Neutrophil (primary cell): ENCODE measurements at regions not wholly inside any gene's neighbourhood (a gene's known extent, or its start where the extent isn't known, plus 50 kb on each side); places are given as distances from the start of the nearest gene placed in this dataset.

Experiments
- H3K27ac ChIP-seq: fragments of 200-600 bp; sonication (generic); 2 replicates; pipeline ENCODE4 v1.5.1; 2016; ENCODE audit warnings: mild to moderate bottlenecking, moderate library complexity
- H3K27me3 ChIP-seq: fragments of 200-600 bp; sonication (generic); 2 replicates; pipeline ENCODE4 v1.6.0; 2016; ENCODE audit warnings: mild to moderate bottlenecking
- H3K36me3 ChIP-seq: fragments of 200-600 bp; sonication (generic); 2 replicates; pipeline ENCODE4 v1.5.1; 2017
- H3K4me1 ChIP-seq, 2 experiments: fragments of 200-600 bp in 1 of 2; sonication (generic) in 1 of 2; 1 replicate in 1 of 2; 2 replicates in 1 of 2; pipeline versions ENCODE4 v1.5.1 to v1.6.1; 2013 to 2016; ENCODE audit warnings: low read depth in 1 of 2, low read length in 1 of 2, mild to moderate bottlenecking in 1 of 2, moderate library complexity in 1 of 2; ENCODE audit not compliant: control insufficient read depth in 1 of 2, insufficient read depth in 1 of 2
- H3K4me3 ChIP-seq, 2 experiments: fragments of 200-600 bp in 1 of 2; sonication (generic) in 1 of 2; 1 replicate in 1 of 2; 2 replicates in 1 of 2; pipeline ENCODE4 v1.5.1; 2013 to 2016; ENCODE audit warnings: low read depth in 1 of 2, low read length in 1 of 2, mild to moderate bottlenecking in 1 of 2, moderate library complexity in 1 of 2
- H3K9me3 ChIP-seq: fragments of 200-600 bp; sonication (generic); 2 replicates; pipeline ENCODE4 v1.5.1; 2016
- CTCF ChIP-seq: fragments of 200-600 bp; sonication (generic); IDR thresholded peaks from 2 replicates; pipeline ENCODE4 v1.5.1; 2016; ENCODE audit warnings: antibody characterized with exemption

GRCh38 chr12:68454892-68455291 is 122.7 kb upstream of the MDM1 start:
- Histone ChIP-seq H3K27ac (peak overlapping the region; percentile 73), H3K4me1 (peaks cover 48 to 60% of the 10 kb centered on the region in 2 experiments)
- TF ChIP-seq CTCF: no peak

GRCh38 chr12:68455691-68456345 is 123.7 kb upstream of the MDM1 start:
- peak overlapping the region; percentile 73 for H3K27ac ChIP-seq
- no peaks in the 10 kb centered on the region for H3K9me3 ChIP-seq
- H3K4me1 ChIP-seq: peaks cover 44 to 53% of the 10 kb centered on the region in 2 experiments
- no peak for TF ChIP-seq CTCF
- H3K27me3 ChIP-seq: no peaks in the 10 kb centered on the region
- H3K36me3 ChIP-seq: no peaks in the 10 kb centered on the region
- no peak overlapping the region for H3K4me3 ChIP-seq

More at GRCh38 chr12:68454892-68455291, 122.7 kb upstream of the MDM1 start:
- no peaks in the 10 kb centered on the region for H3K36me3 ChIP-seq
- no peak overlapping the region for H3K4me3 ChIP-seq
- H3K27me3 ChIP-seq: no peaks in the 10 kb centered on the region
- no peaks in the 10 kb centered on the region for H3K9me3 ChIP-seq

- Histone ChIP-seq H3K4me3 (no peak overlapping the region), H3K4me1 (peaks cover 24 to 31% of the 10 kb centered on the region in 2 experiments), H3K27ac (no peak overlapping the region), H3K9me3 (no peaks in the 10 kb centered on the region), H3K36me3 (no peaks in the 10 kb centered on the region), H3K27me3 (no peaks in the 10 kb centered on the region)
- no peak for TF ChIP-seq CTCF
These were observed 126.7 kb upstream of the MDM1 start for GRCh38 chr12:68458866-68459265.

GRCh38 chr12:68460236-68460635 is 128.1 kb upstream of the MDM1 start:
- Histone ChIP-seq H3K27ac (no peak overlapping the region), H3K36me3 (no peaks in the 10 kb centered on the region), H3K4me1 (peaks cover 11 to 17% of the 10 kb centered on the region in 2 experiments), H3K4me3 (no peak overlapping the region), H3K9me3 (no peaks in the 10 kb centered on the region), H3K27me3 (no peaks in the 10 kb centered on the region)
- TF ChIP-seq CTCF: no peak

- Histone ChIP-seq H3K36me3 (no peaks in the 10 kb centered on the region), H3K4me3 (no peak overlapping the region), H3K4me1 (peaks cover 0 to 8% of the 10 kb centered on the region in 2 experiments), H3K9me3 (no peaks in the 10 kb centered on the region), H3K27me3 (no peaks in the 10 kb centered on the region), H3K27ac (no peak overlapping the region)
- TF ChIP-seq CTCF: no peak
These were observed 129.5 kb upstream of the MDM1 start for GRCh38 chr12:68461645-68462044.
